ENCODE measurements at regions not wholly inside any gene's neighbourhood (a gene's known extent, or its start where the extent isn't known, plus 50 kb on each side); places are given as distances from the start of the nearest gene placed in this dataset.

- Histone ChIP-seq H3K27me3 (no peaks in the 10 kb centered on the region), H3K4me3 (no peak overlapping the region), H3K27ac (no peak overlapping the region), H3K36me3 (no peaks in the 10 kb centered on the region), H3K9me3 (no peaks in the 10 kb centered on the region), H3K4me1 (no peaks in the 10 kb centered on the region)
- no peak for DNase-seq (ENCODE audit: low spot score)
- no peak for TF ChIP-seq CTCF (IDR thresholded peaks at IDR 0.05)
Observed at GRCh38 chr15:96670389-96670788, 339.9 kb downstream of the NR2F2 start.

- H3K4me3 ChIP-seq = no peak overlapping the region
- no peaks in the 10 kb centered on the region for H3K9me3 ChIP-seq
- no peaks in the 10 kb centered on the region for H3K36me3 ChIP-seq
- no peak for TF ChIP-seq CTCF (IDR thresholded peaks at IDR 0.05)
- H3K27ac ChIP-seq = no peak overlapping the region
- DNase-seq (ENCODE audit: low spot score) = no peak
- H3K4me1 ChIP-seq = no peaks in the 10 kb centered on the region
- no peaks in the 10 kb centered on the region for H3K27me3 ChIP-seq
Observed at GRCh38 chr15:96672629-96673028, 342.1 kb downstream of the NR2F2 start.

GRCh38 chr15:96678386-96678785, 347.9 kb downstream of the NR2F2 start:
- no peak for DNase-seq (ENCODE audit: low spot score)

GRCh38 chr15:96687388-96688107, 357.0 kb downstream of the NR2F2 start:
- Histone ChIP-seq H3K9me3 (no peaks in the 10 kb centered on the region), H3K4me3 (no peak overlapping the region), H3K27ac (no peak overlapping the region), H3K4me1 (no peaks in the 10 kb centered on the region), H3K27me3 (no peaks in the 10 kb centered on the region), H3K36me3 (no peaks in the 10 kb centered on the region)
- no peak for DNase-seq (ENCODE audit: low spot score)
- TF ChIP-seq CTCF (IDR thresholded peaks at IDR 0.05) = no peak

More at GRCh38 chr15:96678386-96678785, 347.9 kb downstream of the NR2F2 start:
- no peaks in the 10 kb centered on the region for H3K9me3 ChIP-seq
- H3K4me1 ChIP-seq = no peaks in the 10 kb centered on the region
- no peak overlapping the region for H3K27ac ChIP-seq
- TF ChIP-seq CTCF (IDR thresholded peaks at IDR 0.05) = no peak
- no peaks in the 10 kb centered on the region for H3K36me3 ChIP-seq
- no peaks in the 10 kb centered on the region for H3K27me3 ChIP-seq
- no peak overlapping the region for H3K4me3 ChIP-seq

GRCh38 chr15:96690733-96691132, 360.2 kb downstream of the NR2F2 start:
- H3K27me3 ChIP-seq = no peaks in the 10 kb centered on the region
- no peaks in the 10 kb centered on the region for H3K4me1 ChIP-seq
- TF ChIP-seq CTCF (IDR thresholded peaks at IDR 0.05) = no peak
- H3K27ac ChIP-seq = no peak overlapping the region
- no peak overlapping the region for H3K4me3 ChIP-seq
- no peaks in the 10 kb centered on the region for H3K9me3 ChIP-seq
- H3K36me3 ChIP-seq = no peaks in the 10 kb centered on the region
- DNase-seq (ENCODE audit: low spot score) = no peak

GRCh38 chr15:96692826-96693225, 362.3 kb downstream of the NR2F2 start:
- H3K27me3 ChIP-seq = no peaks in the 10 kb centered on the region
- H3K36me3 ChIP-seq = no peaks in the 10 kb centered on the region
- H3K27ac ChIP-seq = no peak overlapping the region
- no peak overlapping the region for H3K4me3 ChIP-seq
- no peaks in the 10 kb centered on the region for H3K4me1 ChIP-seq
- no peak for DNase-seq (ENCODE audit: low spot score)
- no peak for TF ChIP-seq CTCF (IDR thresholded peaks at IDR 0.05)
- no peaks in the 10 kb centered on the region for H3K9me3 ChIP-seq
